Stomach (tissue), 4 donors: ENCODE measurements at regions not wholly inside any gene's neighbourhood (a gene's known extent, or its start where the extent isn't known, plus 50 kb on each side); places are given as distances from the start of the nearest gene placed in this dataset.

Experiments used
- EP300 ChIP-seq: sonication (generic); formaldehyde crosslinking; IDR thresholded peaks from one replicate; pipeline ENCODE4 v1.6.1; 2017; ENCODE audit warnings: antibody characterized with exemption
- POLR2A ChIP-seq, 4 donors: fragments of 450-650 bp; IDR thresholded peaks; one replicate each; pipeline ENCODE4 v1.6.1; 2016; ENCODE audit warnings: antibody characterized with exemption in 4 of 4, control low read depth in 2 of 4, mild to moderate bottlenecking in 1 of 4, moderate library complexity in 1 of 4
- POLR2AphosphoS5 ChIP-seq, 3 donors: sonication (generic); formaldehyde crosslinking; IDR thresholded peaks; one replicate each; pipeline ENCODE4 v1.6.1; 2016; ENCODE audit warnings: antibody characterized with exemption in 3 of 3
- TF ChIP-seq, protein P1 (sequence below), 7 experiments: fragments of 450-650 bp in 4 of 7; fragments of 200-600 bp in 3 of 7; sonication (generic) in 3 of 7; IDR thresholded peaks; one replicate each; pipeline ENCODE4 v1.5.1; 2016 to 2019; ENCODE audit warnings: antibody characterized with exemption in 7 of 7, control low read depth in 2 of 7, mild to moderate bottlenecking in 1 of 7

DNA sequence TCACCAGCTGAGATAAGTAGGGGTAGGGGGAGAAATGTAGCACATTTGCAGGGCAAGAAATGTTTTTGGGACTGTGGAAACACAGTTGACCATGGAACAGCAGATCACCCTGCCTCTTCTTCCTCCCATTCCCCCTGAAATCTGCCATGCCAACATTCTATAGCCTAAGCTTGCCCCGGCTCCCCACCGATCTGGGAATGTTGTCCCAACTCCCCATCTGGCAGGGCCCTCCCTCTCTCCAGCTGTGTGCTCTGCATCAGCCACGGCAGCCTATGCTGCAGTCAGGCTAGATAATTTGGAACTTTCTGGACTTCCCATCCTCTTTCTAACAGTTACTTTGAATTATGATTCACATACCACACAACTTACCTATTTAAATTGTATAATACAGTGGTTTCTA, 425.1 kb upstream of the RAB6C start:
- TF ChIP-seq, protein P1, sequence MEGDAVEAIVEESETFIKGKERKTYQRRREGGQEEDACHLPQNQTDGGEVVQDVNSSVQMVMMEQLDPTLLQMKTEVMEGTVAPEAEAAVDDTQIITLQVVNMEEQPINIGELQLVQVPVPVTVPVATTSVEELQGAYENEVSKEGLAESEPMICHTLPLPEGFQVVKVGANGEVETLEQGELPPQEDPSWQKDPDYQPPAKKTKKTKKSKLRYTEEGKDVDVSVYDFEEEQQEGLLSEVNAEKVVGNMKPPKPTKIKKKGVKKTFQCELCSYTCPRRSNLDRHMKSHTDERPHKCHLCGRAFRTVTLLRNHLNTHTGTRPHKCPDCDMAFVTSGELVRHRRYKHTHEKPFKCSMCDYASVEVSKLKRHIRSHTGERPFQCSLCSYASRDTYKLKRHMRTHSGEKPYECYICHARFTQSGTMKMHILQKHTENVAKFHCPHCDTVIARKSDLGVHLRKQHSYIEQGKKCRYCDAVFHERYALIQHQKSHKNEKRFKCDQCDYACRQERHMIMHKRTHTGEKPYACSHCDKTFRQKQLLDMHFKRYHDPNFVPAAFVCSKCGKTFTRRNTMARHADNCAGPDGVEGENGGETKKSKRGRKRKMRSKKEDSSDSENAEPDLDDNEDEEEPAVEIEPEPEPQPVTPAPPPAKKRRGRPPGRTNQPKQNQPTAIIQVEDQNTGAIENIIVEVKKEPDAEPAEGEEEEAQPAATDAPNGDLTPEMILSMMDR (IDR thresholded peaks at IDR 0.05) = no peak
- TF ChIP-seq POLR2A (IDR thresholded peaks at IDR 0.05) (no peak), POLR2AphosphoS5 (IDR thresholded peaks at IDR 0.05) (no peak), EP300 (no peak)
